Gastroesophageal sphincter (tissue), 4 donors: ENCODE measurements at regions not wholly inside any gene's neighbourhood (a gene's known extent, or its start where the extent isn't known, plus 50 kb on each side); places are given as distances from the start of the nearest gene placed in this dataset.
A peak's percentile ranks its signal among the peaks of the same experiment; 100 is the strongest.

Experiments
- ATAC-seq: fragments of 150-250 bp; one replicate; pipeline ENCODE4 v1.9.1; 2016; ENCODE audit warnings: mild to moderate bottlenecking, moderate library complexity
- H3K27ac ChIP-seq, 4 donors: fragments of 200-600 bp; sonication (generic) in 3 of 4; 1 replicate in 3 of 4; 2 replicates in 1 of 4; pipeline ENCODE4 v1.5.1; 2016 to 2019
- H3K27me3 ChIP-seq: fragments of 200-600 bp; sonication (generic); one replicate; pipeline ENCODE4 v1.5.1; 2019
- H3K36me3 ChIP-seq, 2 donors: fragments of 200-600 bp; sonication (generic); one replicate each; pipeline ENCODE4 v1.5.1; 2019; ENCODE audit warnings: control low read depth in 1 of 2
- H3K4me1 ChIP-seq, 3 donors: fragments of 200-600 bp; sonication (generic); 1 replicate in 2 of 3; 2 replicates in 1 of 3; pipeline ENCODE4 v1.5.1; 2016 to 2019; ENCODE audit warnings: control low read depth in 2 of 3
- H3K4me3 ChIP-seq, 2 donors: fragments of 200-600 bp; sonication (generic); one replicate each; pipeline ENCODE4 v1.5.1; 2019; ENCODE audit warnings: mild to moderate bottlenecking in 1 of 2, moderate library complexity in 1 of 2
- H3K9me3 ChIP-seq, 3 donors: fragments of 200-600 bp; sonication (generic); one replicate each; pipeline ENCODE4 v1.5.1; 2017 to 2019; ENCODE audit warnings: control low read depth in 2 of 3
- CTCF ChIP-seq, 4 experiments: fragments of 200-600 bp in 2 of 4; fragments of 450-650 bp in 2 of 4; sonication (generic) in 1 of 4; IDR thresholded peaks; one replicate each; pipeline ENCODE4 v1.5.1; 2017 to 2019; ENCODE audit warnings: antibody characterized with exemption in 4 of 4, mild to moderate bottlenecking in 2 of 4, moderate library complexity in 2 of 4
- EP300 ChIP-seq: sonication (generic); formaldehyde crosslinking; IDR thresholded peaks from one replicate; pipeline ENCODE4 v1.6.1; 2017; ENCODE audit warnings: antibody characterized with exemption, mild to moderate bottlenecking
- POLR2A ChIP-seq, 2 donors: fragments of 450-650 bp; IDR thresholded peaks; one replicate each; pipeline ENCODE4 v1.6.1; 2017; ENCODE audit warnings: antibody characterized with exemption in 2 of 2, mild to moderate bottlenecking in 2 of 2, moderate library complexity in 1 of 2
- POLR2AphosphoS5 ChIP-seq: sonication (generic); formaldehyde crosslinking; IDR thresholded peaks from one replicate; pipeline ENCODE4 v1.6.1; 2017; ENCODE audit warnings: antibody characterized with exemption
- WGBS, 2 donors: methylation state at CpG; one replicate each; pipeline ENCODE4 v1.1.5; 2018; ENCODE audit warnings: low coverage in 1 of 2; 5-methylcytosine and 5-hydroxymethylcytosine counted together

DNA sequence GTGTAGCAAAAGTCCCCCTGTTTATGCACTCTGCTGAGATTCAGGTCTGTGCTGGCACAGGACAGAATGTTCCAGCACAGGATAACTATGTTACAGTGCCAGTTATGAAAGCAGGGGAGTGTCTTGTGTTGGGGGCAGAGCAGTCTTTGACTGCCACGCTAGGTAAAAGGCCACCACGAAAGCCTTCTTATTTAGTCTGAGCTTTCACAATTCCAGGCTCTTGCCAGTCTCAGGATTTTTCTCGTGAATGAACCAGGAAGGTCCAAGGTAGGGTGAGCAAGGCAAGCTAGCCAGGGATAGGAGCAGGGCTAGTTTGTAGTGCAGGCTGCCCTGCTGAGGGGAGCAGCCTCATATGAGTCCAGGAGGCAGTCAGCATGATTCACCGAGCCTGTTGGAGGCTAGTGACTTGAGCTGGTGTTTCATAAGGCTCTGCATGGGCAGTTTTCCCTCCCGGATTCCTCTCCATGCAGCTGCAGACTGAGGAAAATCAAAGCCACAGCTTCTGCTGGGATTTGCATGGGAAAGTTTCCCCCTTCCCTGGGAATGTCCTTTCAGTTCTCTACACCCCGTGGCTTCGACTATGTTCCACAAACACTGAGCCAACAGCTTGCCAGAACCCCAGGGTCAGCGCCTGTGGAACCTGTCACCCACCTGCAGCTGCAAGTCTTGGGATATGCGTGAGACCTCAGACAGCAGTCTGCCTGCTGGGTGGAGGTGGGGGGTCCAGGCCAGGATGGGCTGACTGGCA lies 112.3 kb downstream of the JCAD start:
- no peak overlapping the region for H3K4me3 ChIP-seq

DNA sequence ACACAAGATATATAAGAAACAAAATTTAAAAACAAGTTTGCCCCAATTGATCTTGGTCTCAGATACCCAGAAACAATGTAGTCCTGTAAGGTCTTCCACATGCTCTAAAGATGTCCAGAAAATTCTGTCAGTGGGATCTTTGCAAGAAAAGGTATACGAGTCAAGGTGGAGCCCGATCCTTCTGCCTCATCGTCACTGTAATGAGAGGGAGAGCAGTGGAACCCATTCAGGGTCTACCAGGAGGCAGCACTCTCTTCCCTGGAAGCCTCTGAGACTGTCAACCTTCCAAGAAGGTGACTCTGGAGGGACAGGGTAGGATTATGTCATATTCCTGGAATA lies 112.8 kb downstream of the JCAD start:
- 93 to 98% methylated on average over 2 to 3 of the region's 3 CpGs for WGBS, 2 donors
- H3K27ac ChIP-seq: peak overlapping the region; percentile 81 to 93 (median 84)
- TF ChIP-seq POLR2A (IDR thresholded peaks at IDR 0.05) (no peak), EP300 (no peak), CTCF (IDR thresholded peaks at IDR 0.05) (no peak), POLR2AphosphoS5 (no peak)
- no peaks in the 10 kb centered on the region for H3K36me3 ChIP-seq
- no peaks in the 10 kb centered on the region for H3K27me3 ChIP-seq
- ATAC-seq: no peak
- H3K4me3 ChIP-seq: no peak overlapping the region
- peaks cover 22 to 61% (median 24%) of the 10 kb centered on the region in 3 donors for H3K4me1 ChIP-seq
- no peaks in the 10 kb centered on the region for H3K9me3 ChIP-seq

More for the DNA sequence above, 112.3 kb downstream of the JCAD start:
- H3K27ac ChIP-seq: peak overlapping the region; percentile 81 to 93 (median 84)
- H3K4me1 ChIP-seq: peaks cover 24 to 66% (median 25%) of the 10 kb centered on the region in 3 donors
- H3K27me3 ChIP-seq: no peaks in the 10 kb centered on the region
- no peaks in the 10 kb centered on the region for H3K9me3 ChIP-seq
- no peaks in the 10 kb centered on the region for H3K36me3 ChIP-seq
- TF ChIP-seq CTCF (IDR thresholded peaks at IDR 0.05): no peak
- peak; percentile 92 for TF ChIP-seq EP300
- TF ChIP-seq POLR2AphosphoS5: peak; percentile 99
- no peak for TF ChIP-seq POLR2A (IDR thresholded peaks at IDR 0.05)
- 58% methylated on average over 2 of the region's 9 CpGs; no CpG with 5 or more reads in 1 of the 2 donors for WGBS, 2 donors
- ATAC-seq: peak; percentile 92

DNA sequence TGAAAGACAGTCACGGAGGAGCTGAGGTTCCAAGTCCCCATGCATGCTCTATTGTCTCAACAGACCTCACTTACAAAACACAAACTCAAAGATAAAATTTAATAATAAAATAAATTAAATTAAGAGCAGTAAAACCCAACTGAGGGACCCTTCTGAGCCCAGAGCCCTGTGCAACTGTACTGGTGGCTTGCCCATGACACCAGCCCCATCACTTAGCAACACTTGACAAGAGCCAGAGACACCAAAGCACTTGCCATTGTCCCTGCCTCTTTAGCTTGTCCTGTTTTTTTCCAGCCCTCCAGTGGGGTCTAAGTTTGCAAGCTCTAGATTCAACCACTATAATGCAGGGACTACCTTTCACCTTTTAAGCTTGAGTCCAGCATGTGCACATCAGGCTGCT lies 117.9 kb downstream of the JCAD start:
- Histone ChIP-seq H3K36me3 (no peaks in the 10 kb centered on the region), H3K4me1 (peaks cover 0 to 10% (median 7%) of the 10 kb centered on the region in 3 donors), H3K9me3 (no peaks in the 10 kb centered on the region), H3K27me3 (no peaks in the 10 kb centered on the region), H3K27ac (no peak overlapping the region), H3K4me3 (no peak overlapping the region)
- 100% methylated on average over 1 of the region's 1 CpG for WGBS, 2 donors
- no peak for TF ChIP-seq CTCF (IDR thresholded peaks at IDR 0.05)
- TF ChIP-seq POLR2AphosphoS5: no peak
- TF ChIP-seq POLR2A (IDR thresholded peaks at IDR 0.05): no peak
- TF ChIP-seq EP300: no peak
- ATAC-seq: no peak

DNA sequence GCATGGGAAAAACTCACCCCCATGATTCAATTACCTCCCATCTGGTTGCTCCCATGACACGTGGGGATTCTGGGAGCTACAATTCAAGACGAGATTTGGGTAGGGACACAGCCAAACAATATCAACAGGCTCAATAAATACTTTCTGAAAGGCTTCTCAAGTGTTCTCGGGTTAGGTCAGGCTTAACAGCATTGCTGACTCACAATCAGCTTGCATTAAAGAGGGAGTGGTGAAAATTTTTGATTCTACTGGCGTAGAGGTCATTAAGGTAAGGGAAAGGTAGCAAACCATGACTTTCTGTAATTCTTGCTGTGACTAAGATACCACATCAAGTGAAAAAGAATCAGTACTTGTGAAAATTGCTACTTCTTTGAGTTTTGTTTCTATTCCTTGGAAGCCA lies 126.4 kb downstream of the JCAD start:
- H3K27me3 ChIP-seq: no peaks in the 10 kb centered on the region
- 80 to 92% methylated on average over 3 to 4 of the region's 4 CpGs for WGBS, 2 donors
- no peak for TF ChIP-seq EP300
- no peak for TF ChIP-seq POLR2A (IDR thresholded peaks at IDR 0.05)
- TF ChIP-seq CTCF (IDR thresholded peaks at IDR 0.05): no peak
- TF ChIP-seq POLR2AphosphoS5: no peak
- no peak overlapping the region for H3K27ac ChIP-seq
- H3K4me1 ChIP-seq: no peaks in the 10 kb centered on the region
- no peak overlapping the region for H3K4me3 ChIP-seq
- no peaks in the 10 kb centered on the region for H3K36me3 ChIP-seq
- no peak for ATAC-seq
- H3K9me3 ChIP-seq: peaks cover 0 to 4% (median 0%) of the 10 kb centered on the region in 3 donors

- Histone ChIP-seq H3K27ac (no peak overlapping the region), H3K4me3 (no peak overlapping the region), H3K4me1 (no peaks in the 10 kb centered on the region), H3K27me3 (no peaks in the 10 kb centered on the region), H3K9me3 (peaks cover 0 to 4% (median 0%) of the 10 kb centered on the region in 3 donors), H3K36me3 (no peaks in the 10 kb centered on the region)
- no peak for TF ChIP-seq CTCF (IDR thresholded peaks at IDR 0.05)
- ATAC-seq: no peak
- 57 to 100% methylated on average over 1 to 2 of the region's 2 CpGs for WGBS, 2 donors
Measured at GRCh38 chr10:29931833-29932232, 127.6 kb downstream of the JCAD start.
